GM21528 (cell line): ENCODE measurements at regions not wholly inside any gene's neighbourhood (a gene's known extent, or its start where the extent isn't known, plus 50 kb on each side); places are given as distances from the start of the nearest gene placed in this dataset.

Source experiments
- ATAC-seq: cut with Tn5 transposase; IDR thresholded peaks from one replicate; pipeline ENCODE4 v1.9.1; 2021; ENCODE audit warnings: mild to moderate bottlenecking, moderate library complexity; ENCODE audit not compliant: unreplicated experiment, low FRiP score

- ATAC-seq = no peak
Measured at GRCh38 chr19:29367791-29368222, 154.9 kb upstream of the UQCRFS1 start.

DNA sequence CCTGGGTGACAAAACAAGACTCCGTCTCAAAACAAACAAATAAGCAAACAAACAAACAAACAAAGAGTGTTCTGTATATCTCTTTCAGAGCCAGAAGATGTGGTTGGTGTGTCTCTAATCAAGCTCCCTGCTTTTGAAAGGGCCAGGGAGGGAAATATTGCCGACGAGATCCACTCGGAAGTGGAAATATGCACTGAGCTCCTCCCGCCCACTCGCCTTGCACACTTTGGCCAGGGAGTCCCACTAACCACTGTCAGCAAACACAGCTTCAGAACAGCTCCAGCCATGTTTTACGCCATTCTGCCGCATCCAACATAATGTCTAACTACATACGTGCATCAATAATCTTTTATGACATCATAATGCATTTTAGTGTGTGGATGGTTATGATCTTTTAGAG is 155.5 kb upstream of the VSTM2B start:
- ATAC-seq = no peak

DNA sequence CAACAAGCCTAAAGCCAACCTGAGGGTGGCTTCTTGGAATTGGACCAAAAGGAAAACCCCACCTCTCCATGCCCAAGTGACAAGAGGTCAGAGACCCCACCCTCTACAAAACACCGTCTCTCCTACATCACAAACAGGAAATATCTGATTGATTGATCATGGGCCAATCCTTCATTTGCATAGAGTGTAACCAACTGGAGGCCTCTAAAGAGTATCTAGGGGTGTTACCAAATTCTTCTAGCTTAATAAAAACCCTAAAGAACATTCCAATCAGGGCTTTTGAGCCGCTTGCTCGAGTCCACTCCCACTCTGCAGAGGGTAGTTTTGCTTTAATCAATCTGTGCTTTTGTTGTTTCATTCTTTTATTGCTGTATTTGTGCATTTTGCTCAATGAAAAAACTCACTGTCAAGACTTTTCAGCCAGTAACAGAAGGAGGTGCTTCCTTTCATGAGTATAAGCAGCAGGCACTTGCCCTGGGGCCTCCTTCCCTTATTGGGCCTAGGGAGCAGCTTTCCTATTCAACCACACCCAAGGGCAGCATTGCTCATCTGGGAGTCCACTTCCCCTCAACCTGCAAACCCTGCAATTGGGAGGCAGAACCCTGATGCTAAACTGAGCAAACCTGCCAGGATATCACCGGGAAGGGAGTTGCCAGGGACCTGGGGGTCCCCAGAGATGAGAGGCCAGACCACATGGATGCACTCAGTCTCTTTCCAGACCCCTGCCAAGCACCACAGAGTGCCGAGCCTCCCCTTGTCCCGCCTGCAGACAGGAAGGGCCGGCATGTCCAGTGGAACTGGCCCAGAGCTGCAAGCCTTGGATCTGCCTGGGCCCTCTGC is 154.3 kb upstream of the VSTM2B start:
- no peak for ATAC-seq

- ATAC-seq = no peak
Measured at GRCh38 chr19:29372091-29372415, 153.7 kb upstream of the VSTM2B start.

- ATAC-seq = no peak
Measured at GRCh38 chr19:29372461-29372860, 153.3 kb upstream of the VSTM2B start.

- ATAC-seq = no peak
Measured at GRCh38 chr19:29372921-29373797, 152.6 kb upstream of the VSTM2B start.

DNA sequence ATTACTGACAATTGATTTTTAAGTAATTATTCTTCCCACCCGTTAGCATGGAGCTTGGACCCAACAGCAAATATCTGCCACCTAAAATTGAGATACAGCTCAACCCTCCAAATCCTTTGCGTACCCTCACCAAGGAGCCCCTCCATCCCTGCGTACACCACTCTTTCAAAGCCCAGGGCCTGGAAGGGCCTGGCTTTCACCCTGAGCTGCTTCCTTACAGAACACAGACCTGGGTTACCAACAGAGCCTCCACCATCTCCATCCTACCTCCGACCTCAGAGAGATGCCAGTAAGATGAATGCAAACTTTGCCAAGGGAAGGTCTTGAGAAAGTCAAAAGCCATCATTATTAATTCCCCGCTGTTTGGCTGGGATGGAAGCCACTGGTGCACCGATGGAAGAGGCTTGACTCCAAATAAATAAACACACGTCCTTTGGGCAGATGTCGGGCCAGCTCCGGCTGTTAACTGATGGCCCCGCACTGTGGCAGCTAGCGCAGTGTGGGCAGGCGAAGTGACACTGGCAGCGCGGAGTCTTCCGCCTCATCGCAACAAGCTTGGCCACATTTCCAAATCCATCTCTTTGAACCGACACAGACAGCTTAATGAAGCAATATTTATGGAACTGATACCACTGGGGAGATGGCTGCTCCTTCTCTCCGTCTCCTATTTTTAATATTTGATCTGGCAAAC is 150.2 kb upstream of the VSTM2B start:
- ATAC-seq = no peak

DNA sequence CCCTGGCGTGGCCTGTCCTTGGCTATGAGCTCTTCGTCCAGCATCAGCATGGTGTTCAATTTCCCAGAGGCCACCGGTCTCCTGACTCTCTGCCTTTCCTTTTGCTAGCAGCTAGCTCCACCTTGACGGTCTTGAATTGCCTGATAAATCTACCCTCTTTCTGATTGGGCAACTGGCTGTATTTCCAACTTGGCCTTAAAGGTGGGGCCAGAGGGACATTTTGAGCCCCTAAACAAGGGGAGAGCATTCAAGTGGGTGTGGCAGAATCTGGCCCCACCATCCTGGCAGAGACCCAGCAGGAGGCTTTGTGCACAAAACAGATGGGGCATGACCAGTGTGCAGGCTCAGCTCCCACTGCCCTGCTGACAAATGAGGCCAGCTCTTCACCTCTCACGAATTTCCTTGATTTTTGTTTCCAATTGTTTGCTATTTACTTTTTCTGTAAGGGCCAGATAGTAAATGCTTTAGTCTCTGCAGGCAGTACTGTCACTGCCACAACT is 148.9 kb upstream of the VSTM2B start:
- no peak for ATAC-seq

GRCh38 chr19:29378126-29378525 is 147.7 kb upstream of the VSTM2B start:
- no peak for ATAC-seq

- ATAC-seq = no peak
Measured at GRCh38 chr19:29378543-29379080, 147.2 kb upstream of the VSTM2B start.

GRCh38 chr19:29379257-29380021 is 146.4 kb upstream of the VSTM2B start:
- ATAC-seq = no peak

DNA sequence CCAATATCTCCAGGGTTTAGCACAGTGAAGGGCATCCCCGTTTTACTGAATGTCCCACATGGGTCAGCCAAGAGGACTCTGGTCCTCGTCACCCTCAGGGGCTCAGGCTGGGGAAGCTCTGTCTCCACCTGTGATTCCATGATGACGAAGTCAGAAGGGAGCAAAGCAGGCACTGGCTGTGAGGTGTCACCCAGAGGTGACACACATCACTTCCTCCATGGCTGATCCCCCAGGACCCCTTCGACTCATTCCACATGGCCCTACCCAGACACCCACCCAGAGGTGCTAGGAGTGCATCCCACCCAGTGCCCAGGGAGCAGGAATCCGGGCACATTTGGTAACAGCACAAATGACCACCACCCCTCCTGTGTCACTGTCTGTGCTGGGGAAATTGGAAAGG is 145.2 kb upstream of the VSTM2B start:
- no peak for ATAC-seq

GRCh38 chr19:29381353-29382203 is 144.2 kb upstream of the VSTM2B start:
- ATAC-seq = no peak

DNA sequence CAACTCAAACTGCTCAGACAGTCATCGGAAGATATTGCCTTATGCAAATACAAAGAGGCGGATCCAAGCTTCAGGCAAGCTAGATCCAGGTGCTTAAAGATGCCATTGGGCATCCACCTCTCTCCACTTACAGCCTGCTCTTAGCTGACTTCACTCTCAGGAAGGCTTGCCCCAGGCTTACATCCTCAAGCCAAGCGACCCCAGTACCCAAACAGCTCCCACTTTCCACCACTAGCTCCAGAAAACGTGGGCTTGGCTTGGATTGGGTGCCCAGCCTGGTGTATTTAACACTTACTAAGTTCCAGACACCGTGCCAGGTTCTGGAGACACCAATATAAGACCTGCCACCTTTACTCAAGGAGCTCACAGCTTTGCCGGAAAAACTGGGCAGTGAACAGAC is 142.1 kb upstream of the VSTM2B start:
- ATAC-seq = no peak

DNA sequence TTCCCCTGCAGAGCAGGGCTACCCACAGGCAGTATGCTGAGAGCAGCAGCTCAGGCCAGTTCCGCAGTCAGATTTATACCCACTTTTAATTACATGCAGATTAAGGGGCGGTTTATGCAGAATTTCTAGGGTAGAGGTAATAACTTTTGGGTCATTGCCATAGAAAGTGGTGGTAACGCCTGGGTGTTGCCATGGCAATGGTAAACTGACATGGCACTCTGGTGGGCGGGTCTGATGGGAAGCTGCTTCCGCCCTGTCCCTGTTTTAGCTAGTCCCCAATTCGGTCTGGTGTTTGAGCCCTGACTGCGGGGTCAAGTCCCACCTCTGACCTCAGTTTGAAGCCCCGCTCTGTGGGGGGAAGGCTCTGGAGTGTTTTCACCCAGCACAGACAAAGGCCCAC is 141.1 kb upstream of the VSTM2B start:
- ATAC-seq = no peak

DNA sequence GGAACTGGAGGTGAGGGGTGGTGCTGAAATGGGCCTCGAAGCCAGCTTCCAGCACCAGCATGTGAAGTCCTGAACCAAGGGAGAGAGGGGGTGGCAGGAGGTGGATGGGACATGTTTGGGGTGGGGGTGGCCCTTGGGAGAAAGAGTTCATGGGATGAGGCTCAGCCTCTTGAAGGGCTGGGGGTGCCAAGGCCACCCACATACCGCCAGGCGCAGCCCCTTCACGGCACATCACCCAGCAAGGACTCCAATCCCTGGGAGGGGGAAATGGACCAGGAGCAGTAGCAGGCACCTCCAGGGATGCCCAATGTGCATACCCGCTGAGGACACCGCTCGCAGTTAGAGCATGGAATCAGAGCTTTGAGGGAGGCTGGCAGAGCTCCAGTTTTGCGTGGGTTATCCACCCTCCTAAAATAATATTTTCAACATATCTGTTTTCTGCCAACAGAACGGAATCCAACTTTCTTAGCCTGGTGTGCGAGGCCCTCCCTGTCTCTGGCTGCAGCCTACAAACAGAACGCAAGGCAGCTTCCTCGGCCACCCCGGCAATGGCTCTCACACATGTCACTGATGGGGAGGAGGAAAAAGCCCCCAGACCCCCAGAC is 140.5 kb upstream of the VSTM2B start:
- ATAC-seq = no peak

- no peak for ATAC-seq
Measured at GRCh38 chr19:29386970-29387369, 138.8 kb upstream of the VSTM2B start.

- ATAC-seq = no peak
Measured at GRCh38 chr19:29387586-29387985, 138.2 kb upstream of the VSTM2B start.

DNA sequence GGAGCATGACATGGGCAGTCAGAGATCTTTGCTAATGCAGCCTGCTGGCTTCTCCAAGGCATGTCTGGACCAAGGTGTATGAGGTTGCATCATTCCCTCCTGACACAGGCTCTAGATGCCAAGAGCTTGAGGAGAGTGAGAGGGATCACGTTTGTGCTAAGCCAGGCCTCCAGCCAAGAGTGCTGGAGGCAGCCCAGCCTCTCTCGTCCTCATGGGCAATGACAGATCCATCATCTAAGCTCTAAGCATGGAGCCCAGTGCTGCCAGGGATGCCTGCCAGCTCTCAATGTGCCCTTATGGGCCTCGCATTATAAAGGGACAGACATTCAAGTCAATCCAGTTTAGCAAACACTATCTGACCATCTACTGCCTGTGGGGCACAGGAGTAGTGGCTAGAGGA is 136.3 kb upstream of the VSTM2B start:
- ATAC-seq = no peak
